T47D (cell line): ENCODE measurements at regions not wholly inside any gene's neighbourhood (a gene's known extent, or its start where the extent isn't known, plus 50 kb on each side); places are given as distances from the start of the nearest gene placed in this dataset.

Experiments
- DNase-seq, 2 experiments: peaks; one replicate each; pipeline versions ENCODE4 v3.0.0 to v3.0.0-alpha.2; 2011 to 2012; ENCODE audit warnings: low read depth in 1 of 2, low spot score in 1 of 2
- JUND ChIP-seq: IDR thresholded peaks from 2 replicates; pipeline ENCODE4 v1.6.1; 2012; ENCODE audit warnings: low read depth
- in situ Hi-C: cut with HindIII; loops from 2 replicates; pipeline ENCODE4 v1.10.0; 2016; ENCODE audit warnings: low sequenced_read_pairs, low pct_unique_long_range_greater_than_20kb

DNA sequence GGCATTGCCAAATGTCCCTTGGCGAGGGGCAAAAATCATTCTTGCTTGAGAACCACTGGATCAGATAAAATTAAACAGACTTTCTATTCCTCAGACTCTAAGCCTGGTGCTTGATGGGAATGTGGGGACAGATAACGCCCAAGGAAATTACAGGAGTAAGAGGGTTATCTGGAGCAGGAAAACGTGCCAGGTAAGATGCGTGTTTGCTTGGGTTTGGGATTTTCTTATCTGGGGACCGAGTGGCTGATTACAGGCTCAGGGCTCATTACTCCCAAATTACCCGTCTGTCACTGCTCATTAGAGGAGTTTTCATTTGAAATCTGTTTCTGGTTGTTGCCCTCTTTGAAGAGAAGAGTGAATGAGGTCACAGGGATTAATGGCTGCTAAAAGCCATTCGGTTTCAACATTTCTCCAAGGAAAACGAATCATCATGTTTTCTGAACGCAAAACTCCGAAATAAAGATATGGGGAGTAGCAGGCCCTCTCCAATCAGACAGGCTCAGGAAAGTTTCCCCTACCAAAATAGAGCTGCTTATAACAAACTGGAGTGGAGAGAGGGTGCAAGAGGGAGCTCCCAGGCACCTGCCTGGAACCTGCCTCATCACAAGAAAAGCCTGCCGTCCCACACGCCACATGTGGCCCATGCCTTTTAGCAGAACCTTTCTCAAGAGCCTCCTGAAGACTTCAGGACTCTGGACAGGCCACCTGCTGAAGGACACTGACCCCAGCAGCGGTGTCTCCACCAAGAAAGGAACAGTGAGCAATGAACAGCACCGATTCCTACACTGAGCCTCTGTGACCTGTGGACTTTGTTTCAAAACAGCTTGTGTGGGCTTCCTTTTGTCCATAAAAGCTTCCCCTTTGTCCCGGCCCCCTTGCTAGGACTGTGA lies 136.4 kb downstream of the ICE1 start:
- TF ChIP-seq JUND, result no peak
- in situ Hi-C loops, result no loop called here
- no peak for DNase-seq

DNA sequence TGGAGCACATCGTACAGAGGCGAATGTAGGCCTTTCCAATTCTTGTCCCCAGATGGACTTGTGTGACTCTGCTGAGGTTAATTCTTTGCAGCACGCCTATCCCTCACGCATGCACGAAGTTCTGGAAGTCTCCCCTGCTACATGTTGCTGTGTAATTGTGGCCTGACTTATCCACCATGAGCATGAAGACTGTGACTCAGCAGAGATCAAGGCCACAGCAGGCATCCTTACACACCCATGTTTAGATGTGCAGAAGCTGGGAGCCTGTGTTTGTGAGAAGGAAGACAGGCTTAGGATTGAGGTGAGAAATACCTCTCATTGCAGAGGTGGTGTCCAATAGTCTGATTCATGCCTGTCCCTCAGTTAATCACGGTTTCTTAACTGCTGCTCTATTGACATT lies 135.6 kb downstream of the ICE1 start:
- no peak for TF ChIP-seq JUND

DNA sequence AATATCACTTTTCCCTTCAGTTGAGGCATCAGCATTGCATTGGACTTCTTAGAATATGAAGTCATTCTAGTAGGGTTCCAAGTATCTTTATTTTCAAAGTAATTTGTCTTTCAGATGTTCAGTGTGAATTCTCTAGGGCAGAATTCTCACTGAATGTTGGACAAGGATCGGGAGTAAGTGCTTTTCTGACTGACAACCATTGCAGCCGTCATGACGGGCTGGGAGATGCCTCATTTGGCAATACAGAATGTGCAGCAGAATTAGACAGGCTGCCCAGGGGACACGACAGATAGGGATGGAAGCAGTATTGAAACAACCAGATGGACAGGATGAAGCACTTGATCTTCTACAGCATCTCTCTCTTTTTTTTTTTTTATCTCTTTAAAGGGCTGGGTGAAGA lies 129.0 kb downstream of the ICE1 start:
- TF ChIP-seq JUND, result no peak
- no peak for DNase-seq
- in situ Hi-C loops, result no loop called here

More for the DNA sequence above, 135.6 kb downstream of the ICE1 start:
- in situ Hi-C loops, result no loop called here
- DNase-seq, result no peak

DNA sequence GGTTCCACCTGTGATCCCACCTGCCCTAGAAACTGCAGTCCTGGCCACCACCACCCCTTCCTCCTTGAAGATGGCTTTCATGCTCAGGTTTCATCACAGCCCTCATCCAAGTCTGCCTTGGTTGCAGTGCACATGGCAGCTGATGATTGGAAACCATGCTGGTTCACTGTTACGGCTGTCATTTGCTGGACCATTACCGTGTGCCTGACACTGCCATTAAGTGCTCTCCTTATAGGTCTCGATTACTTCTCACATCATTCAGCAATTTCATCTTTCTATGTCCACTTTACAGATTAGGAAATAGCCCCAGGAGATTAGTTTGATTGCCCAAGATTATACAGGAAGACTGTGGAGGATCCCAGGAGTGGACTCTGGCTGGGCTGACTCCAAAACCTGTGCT lies 123.9 kb downstream of the ICE1 start:
- TF ChIP-seq JUND, result no peak
- DNase-seq, result no peak
- in situ Hi-C loops, result no loop called here

DNA sequence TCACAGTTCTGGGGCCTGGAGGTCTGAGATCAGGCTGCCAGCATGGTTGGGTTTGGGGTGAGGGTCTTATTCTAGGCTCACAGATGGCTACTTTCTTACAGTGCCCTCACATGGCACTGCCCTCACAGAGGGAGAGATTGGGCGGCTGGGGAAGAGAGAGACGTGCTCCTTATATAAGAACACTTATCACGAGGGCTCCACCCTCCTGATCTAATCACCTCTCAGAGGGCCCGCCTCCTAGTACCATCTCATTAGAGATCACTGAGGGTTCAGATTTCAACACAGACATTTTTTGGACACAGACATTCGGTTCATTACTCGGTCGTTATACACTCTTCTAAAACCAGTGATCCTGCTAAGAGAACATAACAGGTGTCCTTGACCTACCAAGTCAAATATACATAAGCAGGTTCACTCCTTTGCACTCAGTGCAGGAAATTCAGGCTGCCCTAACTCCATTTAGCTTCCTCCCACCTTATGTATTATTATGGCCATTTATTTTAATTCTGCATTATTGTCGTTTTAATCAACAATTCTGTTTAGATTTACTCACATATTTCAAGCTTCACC lies 121.7 kb downstream of the ICE1 start:
- no peak for DNase-seq
- TF ChIP-seq JUND, result no peak
- in situ Hi-C loops, result no loop called here

DNA sequence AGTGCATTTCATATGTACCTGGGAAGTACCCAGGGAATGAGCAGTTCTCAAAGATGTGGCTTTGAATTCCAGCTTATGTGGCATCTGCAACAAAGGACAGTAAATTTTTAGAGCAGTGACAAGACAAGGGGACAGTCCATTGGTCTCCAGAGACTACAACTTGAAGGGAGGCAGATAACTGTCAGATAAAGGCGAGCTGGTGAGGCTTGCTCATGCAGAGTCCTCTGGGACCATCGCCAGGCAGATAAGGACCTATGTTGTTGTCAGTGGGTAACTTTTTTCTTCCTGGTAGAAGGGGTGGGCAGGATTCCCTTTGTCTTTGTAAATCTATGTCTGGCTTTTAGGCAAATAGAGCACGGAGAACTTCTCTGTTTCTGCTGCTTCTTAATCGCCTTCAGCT lies 120.2 kb downstream of the ICE1 start:
- no peak for TF ChIP-seq JUND
- in situ Hi-C loops, result no loop called here
- no peak for DNase-seq

DNA sequence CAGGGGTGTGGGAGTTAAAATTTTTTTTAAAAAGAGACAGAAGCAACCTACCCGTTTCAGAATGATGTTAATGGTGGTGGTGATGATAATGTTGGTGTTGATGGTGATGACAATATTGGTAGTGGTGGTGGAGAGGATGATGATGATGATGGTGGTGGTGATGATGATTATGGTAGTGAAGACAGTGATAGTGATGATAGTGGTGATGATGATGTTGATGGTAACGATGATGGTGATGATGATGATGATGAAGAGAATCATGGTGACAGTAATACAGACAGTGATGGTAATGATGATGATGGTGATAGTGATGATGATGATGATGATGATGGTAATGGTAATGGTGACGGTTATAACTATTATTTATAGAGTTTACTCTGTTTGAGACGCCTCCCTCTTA lies 117.6 kb downstream of the ICE1 start:
- in situ Hi-C loops, result no loop called here
- TF ChIP-seq JUND, result no peak
- no peak for DNase-seq
